Caki2 (cell line): ENCODE measurements at regions not wholly inside any gene's neighbourhood (a gene's known extent, or its start where the extent isn't known, plus 50 kb on each side); places are given as distances from the start of the nearest gene placed in this dataset.
"Not testable (repeated sequence)": the region's sequence is repeated elsewhere in the genome, so short reads cannot be mapped to it uniquely, and the experiment has no call there.

Experiments
- DNase-seq: peaks from one replicate; pipeline ENCODE4 v3.0.0-alpha.2; 2015; ENCODE audit warnings: low read depth
- in situ Hi-C: cut with HindIII; loops from 2 replicates; pipeline ENCODE4 v1.10.0; 2016; ENCODE audit warnings: low sequenced_read_pairs, low pct_unique_long_range_greater_than_20kb, mixed read lengths

GRCh38 chr6:26223650-26224546, 136.7 kb downstream of the HFE start:
- DNase-seq: peak; percentile 98

DNA sequence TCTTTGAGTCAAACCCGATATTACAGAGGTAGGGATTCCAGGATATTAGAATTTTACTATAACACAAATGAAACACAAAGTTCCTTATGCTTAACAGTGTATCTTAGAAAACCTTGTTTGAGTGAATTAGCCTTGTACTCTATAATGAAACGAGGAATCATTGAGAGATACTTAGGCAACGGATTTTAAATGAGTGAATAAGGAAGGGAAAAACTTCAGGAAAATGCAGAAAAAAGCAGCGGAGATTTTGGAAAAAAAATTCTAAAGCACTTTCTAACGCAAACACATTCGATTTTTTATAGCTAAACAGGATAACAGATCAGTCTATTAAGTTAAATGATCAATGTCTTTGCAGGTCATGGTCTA, 137.3 kb downstream of the HFE start:
- no peak for DNase-seq
- in situ Hi-C loops: no loop called here

More at GRCh38 chr6:26223650-26224546, 136.7 kb downstream of the HFE start:
- in situ Hi-C loops: no loop called here

GRCh38 chr6:26224940-26225847, 138.0 kb downstream of the HFE start:
- in situ Hi-C loops: no loop called here
- peak; percentile 95 for DNase-seq

- in situ Hi-C loops: no loop called here
These were observed 138.8 kb downstream of the HFE start for GRCh38 chr6:26225848-26226578.

DNA sequence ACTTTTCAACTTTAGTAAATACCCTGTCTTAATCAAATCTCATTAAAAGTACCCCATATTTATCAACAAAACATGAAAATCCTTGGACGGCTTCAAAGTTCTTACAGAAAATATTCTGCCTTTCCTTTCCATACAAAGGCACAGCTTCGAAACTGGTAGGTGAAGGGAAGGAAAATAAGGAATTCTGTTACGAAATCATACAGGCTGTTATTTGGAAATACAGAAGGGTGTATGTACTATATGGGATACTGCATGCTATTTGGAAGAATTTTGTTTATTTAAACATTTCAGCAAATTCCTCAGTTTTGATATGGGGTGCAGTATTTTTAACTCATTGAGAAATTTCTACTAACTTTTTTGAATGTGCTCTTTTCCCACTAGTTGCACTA, 138.4 kb upstream of the BTN3A2 start:
- in situ Hi-C loops: no loop called here
- no peak for DNase-seq

More at GRCh38 chr6:26225848-26226578, 138.8 kb downstream of the HFE start:
- DNase-seq: no peak

- DNase-seq: no peak
- in situ Hi-C loops: no loop called here
These were observed 134.6 kb upstream of the BTN3A2 start for GRCh38 chr6:26230351-26230750.

DNA sequence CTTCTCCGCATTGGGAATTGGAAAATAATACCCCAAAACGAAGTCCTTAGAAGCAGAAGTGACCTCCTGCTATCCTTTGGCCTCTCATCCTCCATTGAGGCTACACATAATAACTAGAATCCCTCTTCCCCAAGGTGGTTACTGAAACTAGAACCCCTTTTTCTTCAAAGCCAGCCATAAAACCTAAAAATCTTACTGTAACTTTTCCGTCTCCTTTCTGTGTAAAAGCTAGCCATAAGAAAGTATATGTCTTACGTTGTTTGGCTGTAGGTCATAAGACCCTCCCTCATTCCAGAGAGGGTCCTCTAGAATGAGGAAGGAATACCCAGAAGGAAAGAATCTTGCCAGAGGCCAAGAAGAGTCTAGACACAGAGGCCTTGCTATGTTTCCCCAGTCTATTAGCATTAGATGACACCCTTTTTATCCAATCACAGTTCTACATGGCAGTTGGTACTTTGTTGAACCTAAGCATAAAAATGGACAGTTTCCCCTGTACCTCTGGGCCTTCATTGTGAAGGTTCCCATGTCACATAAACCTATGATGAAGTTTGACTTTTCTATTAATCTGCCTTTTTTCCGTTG, 133.9 kb upstream of the BTN3A2 start:
- no peak for DNase-seq
- in situ Hi-C loops: no loop called here

- DNase-seq: no peak
- in situ Hi-C loops: no loop called here
These were observed 132.6 kb upstream of the BTN3A2 start for GRCh38 chr6:26232306-26232939.

- peak; percentile 84 for DNase-seq
- in situ Hi-C loops: no loop called here
These were observed 131.9 kb upstream of the BTN3A2 start for GRCh38 chr6:26232940-26233648.

GRCh38 chr6:26233649-26234420, 131.2 kb upstream of the BTN3A2 start:
- in situ Hi-C loops: no loop called here
- peak; percentile 82 for DNase-seq

GRCh38 chr6:26234421-26235301, 130.3 kb upstream of the BTN3A2 start:
- DNase-seq: peak; percentile 92
- in situ Hi-C loops: no loop called here

- DNase-seq: no peak
- in situ Hi-C loops: no loop called here
These were observed 129.7 kb upstream of the BTN3A2 start for GRCh38 chr6:26235302-26235670.

- in situ Hi-C loops, DNase-seq: not testable (repeated sequence)
These were observed 125.6 kb upstream of the BTN3A2 start for GRCh38 chr6:26239415-26239814.

DNA sequence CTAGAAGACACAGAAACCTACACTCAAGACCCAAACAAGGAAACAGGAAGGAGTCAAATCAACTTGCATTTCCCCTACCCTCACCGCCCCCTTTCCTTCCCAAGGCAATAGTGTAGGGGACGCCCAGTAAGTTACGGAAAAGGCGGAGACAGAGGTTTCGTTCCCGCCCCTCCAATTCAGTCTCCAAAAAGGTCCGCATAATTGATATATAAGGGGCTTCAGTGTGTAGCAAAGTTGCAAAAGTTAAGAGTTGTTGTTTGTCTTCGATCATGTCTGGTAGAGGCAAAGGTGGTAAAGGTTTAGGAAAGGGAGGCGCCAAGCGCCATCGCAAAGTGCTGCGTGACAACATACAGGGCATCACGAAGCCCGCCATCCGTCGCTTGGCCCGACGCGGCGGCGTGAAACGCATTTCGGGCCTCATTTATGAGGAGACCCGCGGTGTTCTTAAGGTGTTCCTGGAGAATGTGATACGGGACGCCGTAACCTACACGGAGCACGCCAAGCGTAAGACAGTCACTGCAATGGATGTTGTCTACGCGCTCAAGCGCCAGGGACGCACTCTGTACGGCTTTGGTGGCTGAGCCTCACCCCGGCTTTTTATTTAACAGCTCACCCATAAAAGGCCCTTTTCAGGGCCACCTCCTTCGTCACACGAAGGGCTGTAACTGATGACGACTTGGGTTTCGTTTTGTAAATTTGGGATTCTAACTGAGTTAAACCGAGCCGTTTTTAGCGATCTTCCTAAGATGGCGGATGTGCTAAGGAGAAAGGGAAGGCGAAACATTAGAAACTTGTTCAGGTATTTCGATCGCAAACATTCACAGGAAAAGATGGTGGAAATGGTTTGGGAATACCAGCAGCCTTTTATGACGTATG, 124.6 kb upstream of the BTN3A2 start:
- peak; percentile 92 for DNase-seq
- in situ Hi-C loops: no loop called here
